Left renal pelvis (tissue), 4 donors: ENCODE measurements at regions not wholly inside any gene's neighbourhood (a gene's known extent, or its start where the extent isn't known, plus 50 kb on each side); places are given as distances from the start of the nearest gene placed in this dataset.
"Not testable (repeated sequence)": the region's sequence is repeated elsewhere in the genome, so short reads cannot be mapped to it uniquely, and the experiment has no call there.

Source experiments
- DNase-seq, 4 donors: peaks; one replicate each; pipeline ENCODE4 v3.0.0-alpha.2; 2013; ENCODE audit warnings: low read depth in 4 of 4, low spot score in 3 of 4

- no peak for DNase-seq
These were observed 123.0 kb upstream of the ATP5MC3 start for GRCh38 chr2:175304541-175304940.

GRCh38 chr2:175293776-175294175, 112.3 kb upstream of the ATP5MC3 start:
- DNase-seq = no peak

GRCh38 chr2:175293195-175293594, 111.7 kb upstream of the ATP5MC3 start:
- DNase-seq = no peak

GRCh38 chr2:175282886-175283285, 101.4 kb upstream of the ATP5MC3 start:
- no peak for DNase-seq

- DNase-seq = peak in 1 of 4 donors; percentile 11
These were observed 100.8 kb upstream of the ATP5MC3 start for GRCh38 chr2:175282300-175282699.

GRCh38 chr2:175277772-175278171, 96.3 kb upstream of the ATP5MC3 start:
- no peak for DNase-seq

GRCh38 chr2:175275539-175275938, 94.0 kb upstream of the ATP5MC3 start:
- DNase-seq = no peak

- DNase-seq = no peak
These were observed 77.7 kb upstream of the ATP5MC3 start for GRCh38 chr2:175259164-175259563.

- no peak for DNase-seq
These were observed 75.5 kb upstream of the ATP5MC3 start for GRCh38 chr2:175256806-175257585.

- DNase-seq = not testable (repeated sequence)
These were observed 74.9 kb upstream of the ATP5MC3 start for GRCh38 chr2:175256391-175256790.

GRCh38 chr2:175253871-175254270, 72.4 kb upstream of the ATP5MC3 start:
- DNase-seq = no peak

GRCh38 chr2:175251425-175252041, 70.0 kb upstream of the ATP5MC3 start:
- peak in 2 of 4 donors; percentile 16 to 22 for DNase-seq

- DNase-seq = no peak
These were observed 65.6 kb upstream of the ATP5MC3 start for GRCh38 chr2:175247159-175247558.

- no peak for DNase-seq
These were observed 63.2 kb upstream of the ATP5MC3 start for GRCh38 chr2:175244697-175245096.

- no peak for DNase-seq
These were observed 60.2 kb upstream of the ATP5MC3 start for GRCh38 chr2:175241691-175242090.

- DNase-seq = not testable (repeated sequence)
These were observed 58.5 kb upstream of the ATP5MC3 start for GRCh38 chr2:175240033-175240432.

GRCh38 chr2:175236930-175237329, 55.4 kb upstream of the ATP5MC3 start:
- no peak for DNase-seq

GRCh38 chr2:175234650-175235049, 53.1 kb upstream of the ATP5MC3 start:
- no peak for DNase-seq

- no peak for DNase-seq
These were observed 52.6 kb upstream of the ATP5MC3 start for GRCh38 chr2:175234153-175234552.

GRCh38 chr2:175233135-175233719, 51.7 kb upstream of the ATP5MC3 start:
- DNase-seq = no peak
